Ovary (tissue), 3 donors: ENCODE measurements at regions not wholly inside any gene's neighbourhood (a gene's known extent, or its start where the extent isn't known, plus 50 kb on each side); places are given as distances from the start of the nearest gene placed in this dataset.

Source experiments
- CTCF ChIP-seq, 3 donors: fragments of 450-650 bp in 2 of 3; fragments of 200-600 bp in 1 of 3; IDR thresholded peaks; one replicate each; pipeline versions ENCODE4 v1.5.1 to v1.8.0; 2016 to 2022; ENCODE audit warnings: antibody characterized with exemption in 3 of 3, mild to moderate bottlenecking in 1 of 3
- EP300 ChIP-seq: sonication (generic); formaldehyde crosslinking; IDR thresholded peaks from one replicate; pipeline ENCODE4 v1.6.1; 2017; ENCODE audit warnings: antibody characterized with exemption
- POLR2A ChIP-seq: fragments of 450-650 bp; IDR thresholded peaks from one replicate; pipeline ENCODE4 v1.6.1; 2017; ENCODE audit warnings: antibody characterized with exemption, mild to moderate bottlenecking, moderate library complexity
- donor health status: DM: no; HTN: no; CAD: no.

DNA sequence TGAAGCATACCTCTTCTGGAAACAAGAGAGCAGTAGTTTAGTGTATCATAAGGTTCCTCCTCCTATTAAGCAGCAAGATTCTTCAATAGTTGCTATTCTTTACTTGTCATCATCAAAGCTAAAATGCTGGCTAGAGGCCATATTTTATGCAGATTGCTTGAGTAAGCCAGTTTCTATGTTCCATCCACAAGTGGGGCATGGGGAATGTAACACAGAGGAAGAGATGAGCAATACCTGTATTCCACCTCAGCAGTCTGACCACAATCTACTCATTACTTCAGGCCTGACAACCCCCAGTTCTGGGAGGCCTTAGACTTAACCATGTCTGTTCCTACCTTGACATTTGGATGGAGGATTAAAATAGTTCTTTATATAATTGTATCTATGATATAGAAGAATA is 423.6 kb downstream of the BTG1 start:
- TF ChIP-seq EP300: no peak
- no peak for TF ChIP-seq CTCF (IDR thresholded peaks at IDR 0.05)
- TF ChIP-seq POLR2A: no peak
